HG03039 (cell line): ENCODE measurements at regions not wholly inside any gene's neighbourhood (a gene's known extent, or its start where the extent isn't known, plus 50 kb on each side); places are given as distances from the start of the nearest gene placed in this dataset.
"Not testable (repeated sequence)": the region's sequence is repeated elsewhere in the genome, so short reads cannot be mapped to it uniquely, and the experiment has no call there.

ENCODE experiments used
- ATAC-seq: cut with Tn5 transposase; IDR thresholded peaks from one replicate; pipeline ENCODE4 v1.9.1; 2021; ENCODE audit warnings: mild to moderate bottlenecking, moderate library complexity; ENCODE audit not compliant: unreplicated experiment

DNA sequence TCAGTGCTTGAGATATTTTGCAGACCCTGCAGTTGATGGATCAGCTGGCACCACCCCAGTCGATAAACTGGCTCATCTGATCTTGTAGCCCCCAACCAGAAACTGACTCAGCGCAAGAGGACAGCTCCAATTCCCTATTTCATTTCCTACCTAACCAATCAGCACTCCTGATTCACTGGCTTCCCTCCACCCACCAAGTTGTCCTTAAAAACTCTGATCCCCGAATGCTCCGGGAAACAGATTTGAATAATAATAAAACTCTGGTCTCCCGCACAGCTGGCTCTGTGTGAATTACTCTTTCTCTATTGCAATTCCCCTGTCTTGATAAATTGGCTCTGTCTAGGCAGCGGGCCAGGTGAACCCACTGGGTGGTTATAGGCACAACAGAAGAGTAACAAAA, 289.4 kb upstream of the SYT1 start:
- ATAC-seq, result not testable (repeated sequence)

DNA sequence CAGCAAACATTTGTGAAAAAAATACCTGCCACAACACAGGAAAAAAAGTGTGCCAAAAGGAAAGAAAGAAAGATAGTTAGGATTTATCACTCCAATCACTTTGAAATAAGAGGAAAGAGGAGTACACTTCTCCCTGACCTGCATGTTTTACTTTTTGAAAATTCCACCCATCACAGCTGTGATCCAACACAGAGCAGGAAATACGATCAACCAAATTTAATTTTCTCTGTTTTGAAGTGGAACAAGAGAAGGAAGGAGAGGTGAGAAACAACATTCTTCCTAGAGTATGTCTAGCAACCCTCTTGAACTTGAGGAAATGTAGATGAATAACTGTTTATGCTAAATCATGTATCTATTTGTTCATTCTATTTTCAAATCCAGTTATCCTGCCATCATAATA, 284.7 kb upstream of the SYT1 start:
- ATAC-seq, result no peak

DNA sequence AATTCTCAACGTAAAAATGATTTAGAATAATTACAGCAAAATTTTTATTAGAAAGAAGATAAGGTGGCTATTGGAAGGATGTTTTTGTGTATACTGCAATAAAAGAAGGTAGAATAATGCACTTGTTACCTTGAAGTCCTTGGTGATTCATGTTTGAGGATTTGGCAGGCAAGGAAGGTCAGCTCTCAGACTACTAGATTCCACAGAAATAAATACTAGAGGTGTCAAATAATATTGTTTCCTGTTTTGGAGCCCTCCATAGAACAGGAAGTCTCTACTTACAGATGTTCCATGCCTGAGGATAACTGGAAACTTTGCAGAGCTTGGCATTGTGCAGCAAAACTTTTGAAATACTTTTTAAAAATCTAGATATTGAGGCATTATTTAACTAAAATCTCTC, 284.3 kb upstream of the SYT1 start:
- no peak for ATAC-seq

DNA sequence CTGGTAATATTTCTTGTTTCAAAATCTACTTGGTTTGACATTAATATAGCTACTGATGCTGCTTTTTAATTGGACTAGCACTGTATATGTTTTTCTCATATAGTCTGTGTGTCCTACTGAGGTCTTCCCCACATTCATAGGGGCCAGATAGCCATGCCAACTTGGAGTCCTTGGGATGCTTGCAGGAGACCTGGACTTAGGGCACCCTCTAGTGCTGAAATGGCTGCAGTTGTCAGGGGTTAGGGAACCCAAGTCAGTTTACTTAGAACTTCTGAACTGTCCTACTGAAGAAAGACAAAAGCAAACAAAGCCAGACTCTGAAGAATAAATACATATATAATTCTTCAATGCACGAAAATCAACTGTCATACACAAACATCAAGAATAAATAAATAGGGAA, 279.9 kb upstream of the SYT1 start:
- ATAC-seq, result no peak

DNA sequence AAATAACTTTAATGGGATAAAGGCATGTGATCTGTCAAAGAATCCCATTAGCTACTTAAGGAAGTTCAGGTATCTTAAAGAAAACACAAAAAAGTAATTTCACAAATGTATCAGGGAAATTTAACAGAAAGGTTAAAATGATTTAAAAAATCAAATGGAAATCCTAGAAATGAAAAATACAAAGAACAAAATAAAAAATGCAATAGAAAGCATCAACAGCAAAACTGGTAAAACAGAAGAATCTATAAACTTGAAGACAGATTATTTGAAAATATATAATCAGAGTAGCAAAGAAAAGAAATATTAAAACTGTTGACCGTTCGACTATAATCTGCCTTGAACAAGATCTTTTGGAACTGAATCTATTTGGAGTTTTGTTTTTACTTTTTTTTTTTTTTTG, 279.4 kb upstream of the SYT1 start:
- no peak for ATAC-seq

DNA sequence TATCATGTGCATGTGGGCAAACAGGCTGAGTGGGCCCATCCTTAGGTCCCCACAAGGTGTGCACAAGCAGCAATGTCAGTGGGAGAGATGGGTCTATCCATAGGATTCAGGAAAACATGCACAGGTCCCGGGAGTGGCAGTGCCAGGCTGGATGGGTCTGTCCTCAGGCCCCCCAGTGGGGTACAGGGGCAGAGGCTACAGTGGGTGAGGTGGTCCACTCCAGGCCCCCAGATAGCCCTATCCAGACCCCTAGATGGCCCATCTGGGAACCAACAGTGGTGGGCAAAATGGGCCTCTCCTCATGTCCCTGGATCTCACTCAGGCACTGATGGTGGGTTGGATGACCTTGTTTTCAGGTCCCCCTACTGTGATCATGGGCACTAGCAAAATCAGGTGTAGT, 277.8 kb upstream of the SYT1 start:
- ATAC-seq, result no peak

DNA sequence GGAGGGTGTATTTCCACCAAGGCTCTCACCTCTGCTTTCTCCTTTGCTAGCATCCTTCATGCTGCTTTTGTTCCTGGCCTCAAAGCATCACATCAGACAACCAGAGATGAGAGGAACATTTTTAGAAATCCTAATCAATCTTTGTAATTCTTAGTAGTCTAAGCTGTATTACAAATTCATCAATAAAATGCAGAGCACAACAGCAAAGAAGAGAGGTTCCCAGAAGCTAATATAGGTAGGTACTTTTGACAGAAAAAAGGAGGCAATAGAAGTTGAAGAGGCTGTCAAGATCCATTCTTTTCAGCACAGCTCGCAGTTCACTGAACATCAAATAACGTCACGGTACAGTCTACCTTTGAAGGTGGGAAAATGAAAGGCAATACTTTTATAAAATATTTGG, 265.2 kb upstream of the SYT1 start:
- no peak for ATAC-seq

DNA sequence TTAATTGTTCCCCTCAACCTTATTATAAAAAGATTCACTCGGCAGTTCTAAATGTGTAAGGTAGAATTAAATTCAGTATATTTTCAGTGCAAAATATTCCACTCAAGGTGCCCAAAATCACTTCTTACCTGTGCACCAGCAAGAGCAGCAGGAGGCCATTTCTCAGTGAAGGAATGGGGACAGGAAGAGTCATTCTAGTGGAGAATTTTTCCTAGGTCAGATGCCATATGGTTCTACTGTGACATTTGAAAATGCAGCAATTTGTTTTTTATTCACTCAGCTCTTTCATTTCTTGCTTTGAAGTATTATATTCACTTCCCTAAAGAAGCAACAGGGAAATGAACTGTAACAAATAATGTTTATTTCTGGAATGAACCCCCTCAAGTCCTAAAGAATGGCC, 264.0 kb upstream of the SYT1 start:
- no peak for ATAC-seq

DNA sequence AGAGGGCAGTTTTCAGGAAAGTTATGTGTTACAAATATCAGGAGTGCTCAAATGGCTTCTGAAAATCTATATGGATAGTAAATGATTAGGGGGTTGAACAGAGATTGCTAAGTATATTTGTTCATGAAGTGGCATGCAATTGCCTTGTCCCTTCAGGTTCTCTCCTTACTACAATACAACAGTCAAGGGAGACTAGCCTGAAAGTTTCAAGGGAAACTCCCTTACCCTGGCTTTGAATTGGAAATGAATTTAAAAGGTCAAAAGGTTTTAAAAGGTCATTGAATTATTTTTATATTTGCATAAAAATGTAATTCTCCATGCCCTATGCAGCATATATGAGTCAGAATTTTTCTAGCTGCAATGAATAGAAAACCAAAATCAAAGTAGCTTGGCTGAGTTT, 253.1 kb upstream of the SYT1 start:
- ATAC-seq, result no peak

DNA sequence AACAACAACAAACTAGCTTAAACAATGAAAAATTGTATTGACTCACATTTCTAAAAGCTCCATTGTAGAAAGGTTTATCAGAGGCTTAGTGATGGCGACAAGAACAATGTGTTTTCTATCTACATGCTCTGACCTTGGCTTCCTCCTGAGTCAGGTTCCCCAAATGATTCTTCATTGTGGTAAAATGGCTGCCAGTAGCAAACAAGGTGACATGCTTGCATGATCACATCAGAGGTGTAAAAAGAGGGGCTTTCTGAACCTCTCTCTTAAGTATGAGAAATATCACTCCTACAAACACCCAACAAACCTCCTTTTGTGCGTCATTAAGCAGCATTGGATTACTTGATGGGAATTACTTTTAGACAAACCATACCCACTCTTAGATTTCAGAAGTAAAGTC, 252.4 kb upstream of the SYT1 start:
- no peak for ATAC-seq

DNA sequence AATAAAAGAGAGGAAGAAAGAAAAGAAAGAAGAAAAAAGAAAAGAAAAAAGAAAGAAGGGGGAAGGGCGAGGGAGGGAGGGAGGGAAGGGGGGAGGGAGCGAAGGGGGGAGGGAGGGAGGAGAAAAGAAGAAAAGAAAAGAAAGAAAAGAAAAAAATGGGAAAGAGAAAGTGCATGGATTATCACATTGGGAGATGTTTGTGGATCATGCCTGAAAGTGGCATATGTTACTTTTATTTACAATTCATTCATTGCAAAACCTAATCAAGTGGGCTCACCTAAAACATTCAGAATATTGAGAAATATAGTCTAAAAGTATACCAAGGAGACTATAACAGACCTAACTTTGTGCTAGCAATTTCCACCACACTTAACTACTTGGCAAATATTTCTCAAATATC, 246.9 kb upstream of the SYT1 start:
- no peak for ATAC-seq

DNA sequence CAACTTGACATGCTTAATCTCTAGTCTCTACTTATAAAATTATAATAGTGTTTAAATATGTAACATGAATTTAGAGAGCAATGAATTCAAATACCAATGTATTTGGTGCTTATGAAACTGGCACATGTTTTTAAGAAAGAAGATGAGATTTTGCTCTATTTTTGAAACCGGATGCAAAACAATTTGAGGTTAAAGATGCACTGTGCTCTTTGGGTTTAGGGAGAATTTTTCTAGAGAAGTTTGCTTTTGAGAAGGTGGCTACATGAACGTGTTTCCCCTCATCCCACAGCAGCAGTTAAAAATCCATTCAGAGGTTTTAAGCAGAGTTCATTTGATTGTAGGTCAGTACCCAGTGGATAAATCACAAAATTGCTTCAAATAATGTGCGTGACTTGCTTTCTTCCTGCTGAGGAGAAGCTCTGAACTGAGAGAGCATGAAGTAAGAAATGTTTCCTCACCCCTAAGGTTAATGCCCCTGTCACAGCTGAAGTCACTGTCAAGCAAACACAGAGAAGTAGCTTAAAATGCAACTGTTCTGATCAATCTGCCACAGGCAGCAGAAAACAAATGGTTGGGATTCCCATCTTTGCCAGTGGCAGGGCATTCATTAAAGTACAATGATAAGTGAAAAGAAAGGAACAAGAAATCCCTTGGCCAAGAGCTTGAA, 241.9 kb upstream of the SYT1 start:
- ATAC-seq, result no peak

DNA sequence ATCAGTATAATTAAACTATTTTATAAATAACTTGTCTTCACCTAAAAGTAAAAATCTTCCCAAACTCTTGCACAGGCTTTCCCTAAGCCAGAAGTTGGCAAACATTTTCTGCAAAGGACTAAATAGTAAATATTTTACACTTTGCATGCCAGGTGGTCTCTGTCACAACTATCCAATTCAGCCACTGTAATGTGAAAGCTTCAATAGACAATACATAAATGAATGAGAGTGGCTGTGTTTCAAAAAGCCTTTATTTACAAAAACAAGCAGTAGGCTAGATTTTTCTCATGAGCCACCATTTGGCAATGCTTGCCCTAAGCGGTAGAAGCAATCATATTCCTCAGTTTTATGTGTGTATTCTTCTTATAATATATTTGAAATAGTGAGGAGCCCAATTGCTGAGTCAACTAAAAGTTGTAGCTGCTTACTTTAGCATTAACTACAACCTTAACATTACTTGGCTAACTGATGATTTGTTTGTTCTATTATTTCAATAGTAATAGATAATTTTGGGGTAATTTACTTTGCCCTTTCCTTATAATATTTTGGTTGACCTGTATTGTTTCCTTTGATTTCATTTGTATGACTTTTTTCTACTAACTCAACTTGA, 236.0 kb upstream of the SYT1 start:
- no peak for ATAC-seq

DNA sequence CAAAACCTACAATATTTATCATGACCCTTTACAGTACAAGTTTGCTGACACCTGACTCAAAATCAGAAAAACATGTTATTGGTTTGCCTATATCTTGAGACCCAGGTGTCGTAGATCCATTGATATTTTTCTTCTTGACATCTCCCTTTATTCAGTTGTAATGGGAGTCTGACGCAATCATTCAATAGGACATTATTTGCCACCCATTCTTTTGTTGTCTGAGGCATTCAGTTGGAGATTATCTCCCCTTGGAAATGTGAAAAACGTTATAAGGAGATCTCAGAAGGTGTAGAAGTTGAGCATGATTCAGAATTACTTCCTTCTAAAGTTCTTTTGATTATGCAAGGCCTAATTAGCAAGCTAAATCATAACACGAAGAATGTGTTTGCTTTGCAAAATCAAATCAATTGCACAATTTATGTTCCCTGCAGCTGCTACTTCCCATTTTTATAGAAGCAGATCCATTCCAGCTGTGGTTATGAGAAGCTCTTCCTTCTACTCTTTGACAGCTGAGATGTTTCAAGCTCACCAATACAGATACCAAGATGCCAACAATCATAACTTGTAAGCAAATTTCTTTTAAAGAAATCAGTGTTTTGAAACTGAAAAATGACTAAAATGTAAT, 228.2 kb upstream of the SYT1 start:
- ATAC-seq, result no peak

DNA sequence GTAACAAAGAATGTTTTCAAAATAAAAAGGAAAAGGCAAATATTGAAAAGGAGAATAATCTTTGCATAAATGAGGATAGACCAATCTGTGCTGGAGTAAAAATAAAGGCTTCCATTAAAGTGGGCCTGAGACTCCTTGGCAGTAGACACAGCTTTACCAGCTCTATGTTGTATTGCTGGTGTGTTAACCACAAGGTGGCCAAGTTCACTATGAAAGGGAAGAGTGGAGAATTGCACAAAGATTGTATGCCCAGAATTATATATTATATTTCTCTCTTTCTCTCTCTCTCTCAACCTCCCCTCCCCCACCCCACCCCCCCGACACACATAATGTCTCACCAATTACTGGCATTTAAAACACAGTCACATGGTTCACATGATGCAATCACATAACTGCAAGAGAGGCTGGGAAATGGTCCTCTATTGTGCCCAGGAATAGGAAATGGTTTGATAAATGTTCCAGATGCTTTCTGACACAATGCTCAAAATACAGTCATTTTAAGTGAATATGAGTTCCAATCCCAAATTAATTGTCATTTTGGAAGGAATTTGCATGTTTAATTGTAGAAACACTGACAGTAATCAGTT, 222.6 kb upstream of the SYT1 start:
- ATAC-seq, result no peak

DNA sequence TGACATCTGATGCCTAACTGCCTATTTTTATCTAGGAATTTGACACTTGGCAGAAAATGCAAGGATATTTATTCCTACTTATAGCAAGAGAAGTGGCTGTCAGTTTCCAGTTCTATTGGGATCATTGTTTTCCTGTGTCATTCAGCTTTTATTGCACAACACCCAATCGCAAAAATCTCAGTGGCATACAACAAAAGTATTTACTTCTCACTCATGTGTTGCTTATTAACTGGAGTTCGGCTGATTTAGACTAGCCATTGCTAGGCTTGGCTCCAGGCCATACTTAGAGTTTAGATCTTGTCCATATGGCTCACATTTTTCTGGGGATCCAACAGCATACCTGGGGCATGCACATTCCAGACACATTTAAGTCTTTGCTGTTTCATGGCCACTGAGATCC, 218.6 kb upstream of the SYT1 start:
- ATAC-seq, result no peak

DNA sequence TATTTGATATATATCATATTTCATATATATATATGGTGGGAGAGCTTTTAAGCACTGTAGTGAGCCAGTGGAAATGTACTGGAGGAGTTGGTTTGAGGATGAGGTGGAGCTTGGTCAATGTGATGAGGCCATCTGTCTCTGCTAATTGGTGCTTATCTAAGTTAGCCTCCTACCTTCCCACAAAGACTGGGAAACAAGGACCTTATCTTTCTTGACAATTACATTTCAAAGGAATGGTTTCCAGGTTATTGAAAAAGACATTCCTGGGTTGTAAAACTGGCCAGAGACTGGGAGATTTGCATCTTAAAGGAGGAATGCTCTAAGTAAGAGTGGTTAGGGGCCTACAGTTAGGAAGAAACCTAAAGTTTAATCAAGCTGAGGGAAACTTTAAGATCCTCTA, 212.8 kb upstream of the SYT1 start:
- ATAC-seq, result no peak

DNA sequence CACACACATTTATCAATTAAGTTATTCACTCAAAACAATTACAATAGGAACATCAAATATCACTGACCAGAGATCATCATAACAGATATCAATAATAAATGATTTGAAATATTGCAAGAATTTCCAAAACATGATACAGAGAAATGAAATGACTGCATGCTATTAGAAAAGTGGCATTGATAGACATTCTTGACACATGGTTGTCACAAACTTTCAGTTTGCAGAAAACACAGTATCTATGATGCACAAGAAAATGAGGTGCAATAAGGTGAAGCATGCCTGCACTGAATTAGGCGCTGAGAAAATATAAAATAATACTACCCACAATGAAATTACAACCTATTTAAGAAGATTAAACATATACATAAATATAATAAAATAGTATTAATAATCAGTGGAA, 198.0 kb upstream of the SYT1 start:
- ATAC-seq, result no peak

DNA sequence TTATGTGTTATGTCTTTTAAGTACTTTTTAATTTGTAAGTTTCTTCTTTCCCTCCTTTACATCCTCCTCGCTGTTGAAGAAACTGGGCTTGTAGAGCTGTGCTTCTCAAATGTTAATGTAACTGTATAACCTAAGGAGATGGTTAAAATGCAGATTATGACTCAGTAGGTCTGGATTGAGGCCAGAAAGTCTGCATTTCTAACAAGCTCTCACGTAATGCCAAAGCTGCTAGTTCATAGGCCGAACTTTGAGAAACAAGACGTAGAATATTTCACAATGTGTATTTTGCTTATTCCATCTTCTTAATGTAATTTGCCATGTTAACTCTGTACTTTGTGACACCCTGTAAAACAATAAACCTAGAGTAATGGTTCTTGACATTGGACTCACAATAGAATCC, 193.3 kb upstream of the SYT1 start:
- no peak for ATAC-seq

DNA sequence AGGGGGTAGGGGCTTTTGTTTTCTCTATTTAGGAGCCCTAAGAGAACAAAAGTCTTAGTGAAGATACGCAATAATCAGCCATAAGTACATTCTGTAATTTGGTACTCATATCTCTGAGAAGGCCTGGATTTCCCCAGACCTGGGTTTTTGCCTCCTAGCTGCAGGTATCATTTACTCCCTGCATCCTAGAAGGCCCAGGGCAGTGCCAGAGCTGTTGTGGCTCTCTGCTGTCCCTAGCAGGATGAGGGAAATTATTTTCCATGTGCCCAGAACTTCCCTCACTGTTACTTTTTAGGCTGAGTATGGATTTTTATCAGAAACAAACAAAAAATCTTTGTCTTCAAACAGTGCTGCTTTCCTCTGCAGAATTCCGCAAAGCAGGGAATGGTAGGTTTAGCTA, 192.5 kb upstream of the SYT1 start:
- ATAC-seq, result no peak

DNA sequence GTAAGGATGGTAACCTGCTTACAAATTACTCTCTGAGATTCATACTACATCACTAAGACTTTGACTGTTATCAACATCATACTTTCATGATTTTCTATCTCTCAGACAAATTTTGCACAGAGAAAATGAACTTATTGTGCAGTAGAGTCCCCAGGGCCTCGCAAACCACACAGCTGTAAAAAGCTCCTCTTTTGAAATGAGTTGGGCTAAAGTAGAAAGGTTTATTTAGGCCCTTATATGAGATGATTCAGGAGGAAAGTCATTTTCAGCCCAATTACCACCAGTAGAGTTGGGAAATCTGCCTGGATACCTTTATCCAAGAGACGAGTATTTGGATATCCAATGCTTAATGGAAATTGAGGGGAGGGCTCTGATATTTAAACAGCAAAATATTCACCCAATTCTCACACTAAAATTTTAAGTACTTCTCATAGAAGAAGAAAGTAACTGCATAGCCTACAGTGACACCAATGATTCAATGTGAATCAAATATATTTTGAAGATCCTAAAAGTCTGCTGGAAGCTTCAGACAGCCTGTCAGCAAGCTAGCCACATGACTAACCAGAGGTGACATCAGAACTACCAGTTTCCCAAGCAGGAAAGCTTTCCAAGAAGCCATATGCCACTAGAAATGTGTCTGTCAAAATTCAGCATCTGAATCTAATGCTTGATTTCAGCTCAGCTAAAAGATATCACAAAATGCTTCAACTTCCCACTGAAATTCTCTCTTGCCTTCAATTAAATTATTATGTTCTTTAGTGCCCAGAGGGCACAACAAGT, 190.1 kb upstream of the SYT1 start:
- ATAC-seq, result no peak

DNA sequence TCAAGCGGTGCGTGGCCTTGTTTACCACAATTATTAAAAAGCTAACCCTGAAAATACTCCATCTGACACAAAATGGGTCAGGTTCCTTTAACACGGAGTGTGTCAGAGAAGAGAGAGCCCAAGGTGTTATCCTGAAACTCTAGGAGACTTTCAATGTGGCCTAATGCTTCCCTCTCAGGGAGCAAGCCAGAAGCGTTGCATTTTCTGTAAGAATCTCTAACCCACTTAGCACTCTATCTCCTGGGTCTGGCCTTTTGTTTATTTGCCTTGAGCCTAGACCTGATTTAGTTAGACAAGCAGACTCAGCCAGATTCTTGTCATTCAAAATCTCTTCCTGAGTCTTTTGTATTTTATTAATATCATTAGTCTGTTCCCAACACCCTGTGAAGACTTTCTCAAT, 184.0 kb upstream of the SYT1 start:
- ATAC-seq, result no peak
